ENCODE measurements at regions not wholly inside any gene's neighbourhood (a gene's known extent, or its start where the extent isn't known, plus 50 kb on each side); places are given as distances from the start of the nearest gene placed in this dataset.
"Not testable (repeated sequence)": the region's sequence is repeated elsewhere in the genome, so short reads cannot be mapped to it uniquely, and the experiment has no call there.

- TF ChIP-seq CTCF, POLR2A (IDR thresholded peaks at IDR 0.05): not testable (repeated sequence)
Measured at GRCh38 chr17:30641428-30641827, 164.2 kb downstream of the GOSR1 start.

Measured in lower leg skin (tissue), 3 donors.